Epithelial cell of esophagus (primary cell): ENCODE measurements at regions not wholly inside any gene's neighbourhood (a gene's known extent, or its start where the extent isn't known, plus 50 kb on each side); places are given as distances from the start of the nearest gene placed in this dataset.
"Not testable (repeated sequence)": the region's sequence is repeated elsewhere in the genome, so short reads cannot be mapped to it uniquely, and the experiment has no call there.

Experiments used
- DNase-seq: peaks from one replicate; pipeline ENCODE4 v3.0.0; 2010; ENCODE audit warnings: low read depth
- H3K4me3 ChIP-seq: 2 replicates; pipeline ENCODE4 v1.5.1; 2011; ENCODE audit warnings: mild to moderate bottlenecking, low read length, control low read depth
- TF ChIP-seq, protein P1 (sequence below): IDR thresholded peaks from 2 replicates; pipeline ENCODE4 v1.5.1; 2011; ENCODE audit warnings: low read depth, mild to moderate bottlenecking, low read length, control low read depth, inconsistent platforms; ENCODE audit not compliant: insufficient read depth; ENCODE audit errors: missing control alignments

DNA sequence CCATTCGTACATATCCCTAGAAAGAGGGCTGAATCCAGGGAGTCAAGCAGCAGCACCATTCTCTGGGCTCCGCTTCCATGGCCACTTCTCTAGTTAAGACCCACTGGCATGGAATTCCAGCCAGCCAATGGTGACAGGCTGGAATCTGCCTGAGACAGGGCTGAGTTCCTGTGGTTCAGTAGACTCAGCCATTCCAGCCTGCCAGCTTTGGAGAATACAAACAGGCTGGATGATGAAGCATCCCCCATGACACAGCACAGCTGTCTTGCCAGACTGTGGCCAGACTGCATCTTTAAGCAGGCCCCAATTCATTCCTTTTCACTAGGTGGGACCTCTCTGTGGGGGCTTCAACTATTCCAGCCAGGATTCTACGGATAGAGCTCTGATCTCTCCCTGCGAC lies 329.6 kb downstream of the XPNPEP1 start:
- no peak for DNase-seq
- H3K4me3 ChIP-seq: no peak overlapping the region
- TF ChIP-seq, protein P1, sequence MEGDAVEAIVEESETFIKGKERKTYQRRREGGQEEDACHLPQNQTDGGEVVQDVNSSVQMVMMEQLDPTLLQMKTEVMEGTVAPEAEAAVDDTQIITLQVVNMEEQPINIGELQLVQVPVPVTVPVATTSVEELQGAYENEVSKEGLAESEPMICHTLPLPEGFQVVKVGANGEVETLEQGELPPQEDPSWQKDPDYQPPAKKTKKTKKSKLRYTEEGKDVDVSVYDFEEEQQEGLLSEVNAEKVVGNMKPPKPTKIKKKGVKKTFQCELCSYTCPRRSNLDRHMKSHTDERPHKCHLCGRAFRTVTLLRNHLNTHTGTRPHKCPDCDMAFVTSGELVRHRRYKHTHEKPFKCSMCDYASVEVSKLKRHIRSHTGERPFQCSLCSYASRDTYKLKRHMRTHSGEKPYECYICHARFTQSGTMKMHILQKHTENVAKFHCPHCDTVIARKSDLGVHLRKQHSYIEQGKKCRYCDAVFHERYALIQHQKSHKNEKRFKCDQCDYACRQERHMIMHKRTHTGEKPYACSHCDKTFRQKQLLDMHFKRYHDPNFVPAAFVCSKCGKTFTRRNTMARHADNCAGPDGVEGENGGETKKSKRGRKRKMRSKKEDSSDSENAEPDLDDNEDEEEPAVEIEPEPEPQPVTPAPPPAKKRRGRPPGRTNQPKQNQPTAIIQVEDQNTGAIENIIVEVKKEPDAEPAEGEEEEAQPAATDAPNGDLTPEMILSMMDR: no peak

DNA sequence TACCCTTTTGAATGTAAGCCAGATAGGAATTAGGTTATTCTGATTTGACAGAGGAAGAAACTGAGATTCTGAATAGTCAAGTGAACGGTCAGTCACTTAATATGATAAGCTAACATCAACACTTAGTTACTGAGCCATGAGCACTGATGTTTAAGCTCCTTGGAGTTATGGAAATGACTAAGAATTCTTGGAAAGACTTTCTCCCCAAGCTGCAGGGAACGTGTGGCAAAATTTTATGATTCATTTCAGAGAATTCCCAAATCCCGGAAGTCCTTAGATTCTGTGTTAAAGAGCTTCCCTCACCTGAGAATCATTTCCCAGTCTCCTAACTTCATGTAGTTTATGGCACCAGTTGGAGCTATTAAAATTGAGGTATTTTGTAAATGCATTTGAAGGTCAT lies 330.9 kb downstream of the XPNPEP1 start:
- DNase-seq: no peak
- no peak overlapping the region for H3K4me3 ChIP-seq
- TF ChIP-seq, protein P1: no peak

DNA sequence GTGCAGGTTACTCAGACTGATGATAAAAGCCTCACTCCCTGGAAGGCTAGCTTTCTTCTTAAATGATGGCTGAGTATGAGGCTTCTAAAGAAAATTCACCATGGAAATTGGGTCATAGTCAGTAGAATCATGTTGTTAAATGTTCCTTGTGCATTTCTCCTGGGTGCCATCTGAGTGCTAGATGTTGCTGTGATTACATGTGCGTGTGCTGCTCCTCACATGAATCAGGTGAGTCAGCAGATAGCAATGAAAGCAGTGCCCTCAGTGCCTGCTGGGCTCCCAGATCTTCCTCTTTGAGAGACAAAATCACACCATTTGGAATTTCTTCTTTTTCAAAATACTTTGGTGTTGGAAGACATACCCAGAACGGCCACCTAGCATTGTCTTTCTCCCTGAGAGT lies 331.7 kb downstream of the XPNPEP1 start:
- TF ChIP-seq, protein P1: no peak
- peak; percentile 21 for DNase-seq
- H3K4me3 ChIP-seq: no peak overlapping the region

DNA sequence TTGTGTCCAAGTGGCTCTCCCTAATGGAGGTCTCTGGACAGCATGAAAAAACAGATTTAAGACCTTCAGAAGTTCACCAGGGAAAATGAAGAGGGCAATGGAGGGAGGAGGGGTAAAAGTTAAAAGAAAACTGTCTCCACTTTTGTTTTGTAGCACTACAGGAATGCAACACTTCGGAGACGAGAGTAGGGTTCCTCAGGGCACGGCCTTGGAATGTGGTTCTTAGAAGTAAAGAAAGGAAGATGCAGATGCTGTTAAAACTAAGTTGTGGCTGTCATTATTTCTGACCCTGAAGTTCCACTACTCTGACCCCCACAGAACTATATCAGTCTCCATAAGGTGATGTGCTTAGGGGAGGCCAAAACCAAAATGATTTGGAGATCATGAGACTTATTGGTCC lies 335.1 kb downstream of the XPNPEP1 start:
- TF ChIP-seq, protein P1: no peak
- DNase-seq: no peak

DNA sequence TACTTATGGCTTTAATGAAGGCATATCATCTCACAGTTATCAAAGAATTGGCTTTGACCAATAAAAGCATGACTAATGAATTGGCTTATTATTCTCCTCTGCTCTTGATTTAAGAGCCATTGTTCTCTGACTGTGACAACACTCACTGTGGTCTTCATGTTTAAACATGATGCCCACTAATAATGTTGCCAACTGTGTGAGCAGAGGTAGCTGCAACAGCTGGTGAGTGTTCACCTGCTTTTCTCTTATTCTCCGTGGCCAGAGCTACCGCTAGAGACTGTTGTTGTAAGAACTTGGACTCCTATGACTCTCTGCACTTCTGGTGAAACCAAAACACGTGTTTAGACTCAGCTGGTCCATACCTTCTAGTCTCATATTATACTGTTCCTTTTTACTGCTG lies 335.9 kb downstream of the XPNPEP1 start:
- no peak overlapping the region for H3K4me3 ChIP-seq
- peak; percentile 0 for DNase-seq
- TF ChIP-seq, protein P1: no peak

More for the DNA sequence above, 335.1 kb downstream of the XPNPEP1 start:
- H3K4me3 ChIP-seq: no peak overlapping the region

DNA sequence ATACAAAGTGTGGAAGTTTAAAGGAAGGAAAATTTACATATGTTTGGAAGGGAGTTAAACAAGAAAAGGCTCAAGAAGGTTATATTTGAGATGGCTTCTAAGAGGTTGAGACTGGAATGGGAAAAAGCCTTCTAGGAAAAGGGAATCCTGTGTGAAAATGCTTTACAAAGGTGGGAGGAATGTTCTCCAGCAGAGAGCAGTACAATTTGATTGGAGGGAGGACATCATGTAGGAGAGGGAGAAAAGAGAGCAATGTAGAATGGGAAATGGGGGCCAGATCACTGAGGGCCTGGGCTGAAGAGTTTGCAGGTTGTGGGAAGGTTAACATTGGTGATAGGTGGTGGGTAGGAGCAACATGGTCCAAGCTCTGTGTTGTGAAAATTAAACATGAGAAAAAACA lies 366.9 kb downstream of the XPNPEP1 start:
- TF ChIP-seq, protein P1: no peak
- DNase-seq: no peak

DNA sequence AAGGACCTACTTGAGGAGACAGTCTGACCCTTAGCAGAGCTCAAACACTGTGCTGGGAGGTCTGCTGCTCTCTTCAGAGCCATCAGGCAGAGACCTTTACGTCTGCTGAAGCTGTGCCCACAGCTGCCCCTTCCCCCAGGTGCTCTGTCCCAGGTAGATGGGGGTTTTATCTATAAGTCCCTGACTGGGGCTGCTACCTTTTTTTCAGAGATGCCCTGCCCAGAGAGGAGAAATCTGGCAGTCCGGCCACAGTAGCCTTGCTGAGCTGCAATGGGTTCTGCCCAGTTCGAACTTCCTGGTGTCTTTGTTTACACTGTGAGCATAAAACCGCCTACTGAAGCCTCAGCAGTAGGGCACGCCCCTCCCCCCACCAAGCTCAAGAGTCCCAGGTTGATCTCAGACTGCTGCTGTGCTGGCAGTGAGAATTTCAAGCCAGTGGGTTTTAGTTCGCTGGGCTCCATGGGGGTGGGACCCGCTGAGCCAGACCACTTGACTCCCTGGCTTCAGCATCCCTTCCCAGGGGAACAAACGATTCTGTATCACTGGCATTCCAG lies 381.2 kb downstream of the XPNPEP1 start:
- not testable (repeated sequence) for DNase-seq, H3K4me3 ChIP-seq

More for the DNA sequence above, 366.9 kb downstream of the XPNPEP1 start:
- H3K4me3 ChIP-seq: no peak overlapping the region

DNA sequence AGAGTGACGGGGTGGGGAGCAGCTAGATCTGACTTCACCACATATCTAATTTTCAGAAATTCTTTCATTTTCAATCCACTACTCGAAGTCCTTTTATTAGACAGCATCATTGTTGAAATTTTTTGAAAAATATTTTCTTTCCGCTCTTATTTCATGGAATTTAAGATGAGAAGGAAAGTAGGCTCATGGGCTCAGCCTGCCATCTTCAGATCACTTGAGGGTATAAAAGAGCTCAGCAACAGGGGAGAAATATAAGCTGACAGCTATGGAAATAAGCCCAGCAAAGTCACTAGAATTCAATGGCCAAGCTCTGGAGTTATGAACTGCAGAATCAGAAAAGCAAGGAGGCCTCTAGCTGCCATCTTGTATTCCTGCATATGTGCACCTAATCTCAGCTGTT lies 389.1 kb downstream of the XPNPEP1 start:
- H3K4me3 ChIP-seq: no peak overlapping the region
- DNase-seq: no peak
- TF ChIP-seq, protein P1: no peak
